ENCODE measurements at regions not wholly inside any gene's neighbourhood (a gene's known extent, or its start where the extent isn't known, plus 50 kb on each side); places are given as distances from the start of the nearest gene placed in this dataset.

DNA sequence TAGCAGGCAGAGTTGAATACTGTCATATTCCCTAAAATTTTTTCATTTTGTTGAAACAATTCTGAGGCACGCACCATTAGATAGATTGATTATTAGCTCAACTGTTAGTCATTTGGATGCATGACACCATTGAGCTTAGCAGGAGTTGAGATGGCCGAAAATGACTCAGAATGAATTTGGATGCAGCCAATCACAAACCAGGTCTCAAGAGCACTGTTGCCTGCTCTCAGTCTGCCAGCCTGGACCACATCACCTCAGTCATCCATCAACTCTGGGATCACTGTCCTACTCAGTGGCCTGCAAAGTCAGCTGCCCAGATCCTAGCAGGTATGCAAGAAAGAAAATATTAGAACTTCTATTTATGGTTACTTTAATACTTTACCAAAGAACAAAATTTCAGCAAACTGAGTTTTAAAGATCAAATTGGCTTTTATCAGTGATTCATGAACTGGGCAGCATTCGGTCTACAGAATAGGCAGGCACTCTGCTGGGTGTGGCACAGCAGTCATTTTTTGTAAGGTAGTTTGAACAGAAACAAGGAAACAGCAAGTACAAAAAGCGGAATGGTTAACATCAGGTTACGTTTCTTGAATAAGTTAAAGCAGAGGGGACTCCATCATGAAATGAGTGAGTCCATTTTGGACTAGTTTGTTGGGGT lies 152.7 kb upstream of the ARHGAP28 start:
- H3K27me3 ChIP-seq = no peaks in the 10 kb centered on the region
- no peak overlapping the region for H3K27ac ChIP-seq
- TF ChIP-seq, protein P1, sequence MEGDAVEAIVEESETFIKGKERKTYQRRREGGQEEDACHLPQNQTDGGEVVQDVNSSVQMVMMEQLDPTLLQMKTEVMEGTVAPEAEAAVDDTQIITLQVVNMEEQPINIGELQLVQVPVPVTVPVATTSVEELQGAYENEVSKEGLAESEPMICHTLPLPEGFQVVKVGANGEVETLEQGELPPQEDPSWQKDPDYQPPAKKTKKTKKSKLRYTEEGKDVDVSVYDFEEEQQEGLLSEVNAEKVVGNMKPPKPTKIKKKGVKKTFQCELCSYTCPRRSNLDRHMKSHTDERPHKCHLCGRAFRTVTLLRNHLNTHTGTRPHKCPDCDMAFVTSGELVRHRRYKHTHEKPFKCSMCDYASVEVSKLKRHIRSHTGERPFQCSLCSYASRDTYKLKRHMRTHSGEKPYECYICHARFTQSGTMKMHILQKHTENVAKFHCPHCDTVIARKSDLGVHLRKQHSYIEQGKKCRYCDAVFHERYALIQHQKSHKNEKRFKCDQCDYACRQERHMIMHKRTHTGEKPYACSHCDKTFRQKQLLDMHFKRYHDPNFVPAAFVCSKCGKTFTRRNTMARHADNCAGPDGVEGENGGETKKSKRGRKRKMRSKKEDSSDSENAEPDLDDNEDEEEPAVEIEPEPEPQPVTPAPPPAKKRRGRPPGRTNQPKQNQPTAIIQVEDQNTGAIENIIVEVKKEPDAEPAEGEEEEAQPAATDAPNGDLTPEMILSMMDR (IDR thresholded peaks at IDR 0.05; ENCODE audit: low read depth, low read length) = no peak
- DNase-seq (ENCODE audit: low read depth in 1 of 2, low spot score in 1 of 2) = no peak
- H3K4me1 ChIP-seq (ENCODE audit: low read depth) = no peaks in the 10 kb centered on the region
- no peak overlapping the region for H3K4me3 ChIP-seq
- H3K36me3 ChIP-seq = no peaks in the 10 kb centered on the region
- no peaks in the 10 kb centered on the region for H3K9me3 ChIP-seq (ENCODE audit: low read depth)

DNA sequence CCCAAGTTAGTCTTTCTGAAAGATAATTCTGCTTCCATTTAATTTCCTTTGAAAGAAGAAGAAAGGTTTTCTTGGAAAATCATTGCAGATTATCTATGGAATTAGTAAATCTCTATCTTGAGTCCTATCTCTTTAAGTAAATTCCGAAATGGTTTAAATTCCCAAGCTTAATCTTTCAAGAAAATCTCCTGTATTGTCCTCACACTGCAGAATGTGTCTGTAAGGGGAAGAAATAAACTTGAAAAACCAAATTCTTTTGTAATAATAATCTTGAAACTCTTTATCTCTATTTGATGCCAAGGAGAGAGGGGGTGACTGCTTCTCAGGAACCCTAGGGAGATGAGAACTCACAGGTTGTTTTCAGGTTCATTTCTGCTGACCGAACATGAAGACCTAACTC lies 150.8 kb upstream of the ARHGAP28 start:
- Histone ChIP-seq H3K9me3 (ENCODE audit: low read depth) (no peaks in the 10 kb centered on the region), H3K27ac (no peak overlapping the region), H3K36me3 (no peaks in the 10 kb centered on the region), H3K4me1 (ENCODE audit: low read depth) (no peaks in the 10 kb centered on the region), H3K4me3 (no peak overlapping the region), H3K27me3 (no peaks in the 10 kb centered on the region)
- no peak for DNase-seq (ENCODE audit: low read depth in 1 of 2, low spot score in 1 of 2)
- TF ChIP-seq, protein P1 (IDR thresholded peaks at IDR 0.05; ENCODE audit: low read depth, low read length) = no peak

DNA sequence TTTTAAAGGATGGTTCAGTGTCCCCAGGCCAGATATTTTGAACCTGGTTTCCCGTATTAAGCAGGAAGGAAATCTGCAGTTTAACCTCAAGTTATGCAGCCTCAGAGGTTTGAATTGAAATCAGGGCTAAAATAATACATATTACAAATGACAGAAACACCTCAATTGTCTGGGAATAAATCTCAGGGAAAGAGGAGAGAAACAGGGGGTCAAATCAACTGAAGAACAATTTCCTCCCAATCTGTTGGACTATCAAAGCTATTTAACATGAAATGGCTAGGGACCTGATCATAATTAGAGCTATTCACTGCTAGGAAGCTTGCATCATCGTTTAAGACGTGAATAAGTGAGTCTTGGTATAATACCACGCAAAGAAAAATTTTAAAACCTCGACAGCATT lies 150.0 kb upstream of the ARHGAP28 start:
- no peaks in the 10 kb centered on the region for H3K27me3 ChIP-seq
- H3K36me3 ChIP-seq = no peaks in the 10 kb centered on the region
- TF ChIP-seq, protein P1 (IDR thresholded peaks at IDR 0.05; ENCODE audit: low read depth, low read length) = no peak
- no peak for DNase-seq (ENCODE audit: low read depth in 1 of 2, low spot score in 1 of 2)
- no peak overlapping the region for H3K4me3 ChIP-seq
- no peak overlapping the region for H3K27ac ChIP-seq
- no peaks in the 10 kb centered on the region for H3K9me3 ChIP-seq (ENCODE audit: low read depth)
- H3K4me1 ChIP-seq (ENCODE audit: low read depth) = no peaks in the 10 kb centered on the region

DNA sequence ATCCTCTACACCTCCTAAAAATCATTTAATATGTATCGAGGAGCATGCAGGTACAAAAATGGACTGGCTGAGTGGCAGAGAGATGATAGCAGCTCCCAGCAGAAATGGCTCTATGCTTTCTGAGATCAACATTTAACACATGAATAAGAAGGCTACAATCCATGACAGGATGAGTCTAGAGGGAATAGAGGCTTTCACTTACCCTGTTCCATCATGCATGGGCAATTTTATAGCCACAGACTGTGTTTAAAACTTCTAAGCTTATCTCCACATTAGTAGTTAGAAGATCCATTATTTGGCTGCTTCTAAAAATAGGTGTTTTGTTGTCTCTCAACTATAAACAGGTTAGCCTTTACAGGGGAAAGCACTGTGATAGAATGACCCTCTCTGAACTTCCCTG lies 149.1 kb upstream of the ARHGAP28 start:
- no peak for DNase-seq (ENCODE audit: low read depth in 1 of 2, low spot score in 1 of 2)
- Histone ChIP-seq H3K27ac (no peak overlapping the region), H3K36me3 (no peaks in the 10 kb centered on the region), H3K4me1 (ENCODE audit: low read depth) (no peaks in the 10 kb centered on the region), H3K9me3 (ENCODE audit: low read depth) (no peaks in the 10 kb centered on the region), H3K4me3 (no peak overlapping the region), H3K27me3 (no peaks in the 10 kb centered on the region)
- TF ChIP-seq, protein P1 (IDR thresholded peaks at IDR 0.05; ENCODE audit: low read depth, low read length) = no peak

DNA sequence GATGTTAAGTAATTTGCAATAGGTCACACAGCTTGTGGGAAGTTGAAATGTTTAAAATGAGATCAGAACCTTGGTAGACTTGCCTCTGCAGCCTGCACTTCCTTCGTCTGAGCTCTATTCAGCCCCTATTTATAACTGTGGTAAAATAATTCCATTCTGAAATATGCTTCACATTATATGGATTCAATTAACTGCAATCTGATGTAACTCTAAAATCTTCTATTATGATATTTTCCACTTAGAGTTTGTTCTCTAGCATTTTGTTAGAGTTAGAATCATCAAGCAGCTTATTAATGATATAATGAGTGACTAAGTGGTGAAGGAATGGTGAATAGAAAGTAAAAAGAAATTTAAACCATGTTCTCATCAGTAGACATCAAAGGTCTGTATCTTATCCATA lies 139.6 kb upstream of the ARHGAP28 start:
- Histone ChIP-seq H3K4me3 (no peak overlapping the region), H3K4me1 (ENCODE audit: low read depth) (no peaks in the 10 kb centered on the region), H3K36me3 (no peaks in the 10 kb centered on the region), H3K27me3 (no peaks in the 10 kb centered on the region), H3K9me3 (ENCODE audit: low read depth) (no peaks in the 10 kb centered on the region), H3K27ac (no peak overlapping the region)
- no peak for DNase-seq (ENCODE audit: low read depth in 1 of 2, low spot score in 1 of 2)
- TF ChIP-seq, protein P1 (IDR thresholded peaks at IDR 0.05; ENCODE audit: low read depth, low read length) = no peak
